HCT116 (cell line): ENCODE measurements at regions not wholly inside any gene's neighbourhood (a gene's known extent, or its start where the extent isn't known, plus 50 kb on each side); places are given as distances from the start of the nearest gene placed in this dataset.

Experiments
- ATAC-seq: fragments of 200-7000 bp; cut with Tn5 transposase; 2 replicates; pipeline ENCODE4 v1.9.1; 2020; ENCODE audit warnings: mild to moderate bottlenecking, moderate library complexity
- BruUV-seq: library from RNA; stranded (reverse); fragments of 400-500 nt; replicated peaks from 2 replicates; lab custom pipeline; 2021; lab: Mats Ljungman, UMichigan
- CTCF ChIA-PET: fragments of 300-600 bp; sonication (Branson Sonifier 250); formaldehyde crosslinking; loops from one replicate; lab custom pipeline; 2021; ENCODE audit warnings: antibody characterized with exemption; lab: Charles Lee
- POLR2A ChIA-PET: fragments of 300-600, 350-600 bp; sonication (Branson Sonifier 250); formaldehyde crosslinking; loops from one replicate; lab custom pipeline; 2021; ENCODE audit warnings: antibody characterized with exemption; lab: Charles Lee
- RAD21 ChIA-PET, 2 experiments: fragments of 300-600 bp; sonication (Branson Sonifier 250); formaldehyde crosslinking; loops; one replicate each; lab custom pipeline; 2023; ENCODE audit warnings: low total read pairs in 2 of 2; ENCODE audit not compliant: uncharacterized antibody in 2 of 2, unreplicated experiment in 2 of 2, low non-redundant PET in 1 of 2; lab: Charles Lee
- DNase-seq: peaks from one replicate; pipeline ENCODE4 v3.0.0-alpha.2; 2010; ENCODE audit warnings: low read depth, low spot score
- H2AFZ ChIP-seq: fragments of 200-600 bp; shearing (Covaris generic), sonication (generic); 2 replicates; pipeline ENCODE4 v1.6.1; 2017; ENCODE audit warnings: low read depth, mixed run types, mixed read lengths, antibody characterized with exemption, low read length; ENCODE audit not compliant: poor library complexity, severe bottlenecking
- H3K27ac ChIP-seq: 2 replicates; pipeline ENCODE4 v1.5.1; 2012; ENCODE audit warnings: low read depth, low read length
- H3K27me3 ChIP-seq: fragments of 200-600 bp; sonication (generic); 2 replicates; pipeline ENCODE4 v1.6.1; 2016; ENCODE audit warnings: mixed run types, low read length, mixed read lengths; ENCODE audit not compliant: insufficient read depth
- H3K36me3 ChIP-seq, 2 experiments: fragments of 200-500 bp in 1 of 2; fragments of 200-600 bp in 1 of 2; sonication (Bioruptor generic) in 1 of 2; sonication (generic) in 1 of 2; 2 replicates each; pipeline versions ENCODE4 v1.5.1 to v1.6.1; 2014 to 2016; ENCODE audit warnings: low read length in 2 of 2, inconsistent platforms in 1 of 2, mixed read lengths in 1 of 2, mixed run types in 1 of 2; ENCODE audit not compliant: insufficient read depth in 2 of 2, control insufficient read depth in 1 of 2
- H3K4me1 ChIP-seq, 2 experiments: fragments of 200-600 bp in 1 of 2; sonication (generic) in 1 of 2; 2 replicates each; pipeline versions ENCODE4 v1.5.1 to v1.6.1; 2012 to 2017; ENCODE audit warnings: low read length in 2 of 2, inconsistent platforms in 1 of 2, mild to moderate bottlenecking in 1 of 2, mixed read lengths in 1 of 2, mixed run types in 1 of 2, moderate library complexity in 1 of 2; ENCODE audit not compliant: insufficient read depth in 2 of 2, control insufficient read depth in 1 of 2
- H3K4me2 ChIP-seq: fragments of 200-600 bp; sonication (generic); 2 replicates; pipeline ENCODE4 v1.6.1; 2017; ENCODE audit warnings: mixed run types, low read length, mixed read lengths
- H3K4me3 ChIP-seq, 2 experiments: fragments of 200-600 bp in 1 of 2; sonication (generic) in 1 of 2; replicated peaks in 1 of 2; 2 replicates each; pipeline ENCODE4 v1.5.1; 2011 to 2016; ENCODE audit warnings: low read length in 2 of 2, control low read depth in 1 of 2, low read depth in 1 of 2, mild to moderate bottlenecking in 1 of 2, mixed read lengths in 1 of 2, mixed run types in 1 of 2
- H3K79me2 ChIP-seq: fragments of 200-600 bp; sonication (generic); 2 replicates; pipeline ENCODE4 v1.6.1; 2017; ENCODE audit warnings: mild to moderate bottlenecking, mixed run types, low read length, moderate library complexity, mixed read lengths; ENCODE audit not compliant: insufficient read depth
- H3K9ac ChIP-seq: fragments of 200-600 bp; sonication (generic); 2 replicates; pipeline ENCODE4 v1.6.1; 2016; ENCODE audit warnings: low read length, mixed read lengths
- H3K9me2 ChIP-seq: fragments of 200-600 bp; sonication (generic), shearing (Covaris generic); 2 replicates; pipeline ENCODE4 v1.6.1; 2017; ENCODE audit warnings: mixed run types, mild to moderate bottlenecking, moderate library complexity; ENCODE audit not compliant: insufficient read depth
- H3K9me3 ChIP-seq, 2 experiments: fragments of 200-500 bp in 1 of 2; fragments of 200-600 bp in 1 of 2; sonication (Bioruptor generic) in 1 of 2; sonication (generic) in 1 of 2; 2 replicates each; pipeline ENCODE4 v1.6.1; 2014 to 2017; ENCODE audit warnings: low read length in 2 of 2, mixed read lengths in 2 of 2, inconsistent platforms in 1 of 2, low read depth in 1 of 2, mild to moderate bottlenecking in 1 of 2, mixed run types in 1 of 2, moderate library complexity in 1 of 2; ENCODE audit not compliant: control insufficient read depth in 1 of 2, insufficient read depth in 1 of 2
- H4K20me1 ChIP-seq: fragments of 200-600 bp; sonication (generic), shearing (Covaris generic); 2 replicates; pipeline ENCODE4 v1.6.1; 2017; ENCODE audit warnings: mixed run types, mild to moderate bottlenecking, moderate library complexity; ENCODE audit not compliant: insufficient read depth
- JUND ChIP-seq: IDR thresholded peaks from 2 replicates; pipeline ENCODE4 v1.6.1; 2012
- POLR2AphosphoS5 ChIP-seq: IDR thresholded peaks from 2 replicates; pipeline ENCODE4 v1.6.1; 2011; ENCODE audit warnings: mild to moderate bottlenecking, low read depth, low read length, moderate library complexity
- SP1 ChIP-seq: IDR thresholded peaks from 2 replicates; pipeline ENCODE4 v1.6.1; 2012; ENCODE audit warnings: low read depth
- YY1 ChIP-seq: IDR thresholded peaks from 2 replicates; pipeline ENCODE4 v1.6.1; 2011; ENCODE audit warnings: low read length, low read depth, moderate library complexity, mild to moderate bottlenecking; ENCODE audit not compliant: insufficient replicate concordance; ENCODE audit errors: extremely low read depth
- intact Hi-C: fragments of 100-400 bp; cut with micrococcal nuclease; formaldehyde crosslinking; loops from 2 replicates; pipeline ENCODE4 v1.10.0; 2022

- no peak for DNase-seq
Measured at GRCh38 chr2:208983486-208983885, 440.4 kb upstream of the MAP2 start.

DNA sequence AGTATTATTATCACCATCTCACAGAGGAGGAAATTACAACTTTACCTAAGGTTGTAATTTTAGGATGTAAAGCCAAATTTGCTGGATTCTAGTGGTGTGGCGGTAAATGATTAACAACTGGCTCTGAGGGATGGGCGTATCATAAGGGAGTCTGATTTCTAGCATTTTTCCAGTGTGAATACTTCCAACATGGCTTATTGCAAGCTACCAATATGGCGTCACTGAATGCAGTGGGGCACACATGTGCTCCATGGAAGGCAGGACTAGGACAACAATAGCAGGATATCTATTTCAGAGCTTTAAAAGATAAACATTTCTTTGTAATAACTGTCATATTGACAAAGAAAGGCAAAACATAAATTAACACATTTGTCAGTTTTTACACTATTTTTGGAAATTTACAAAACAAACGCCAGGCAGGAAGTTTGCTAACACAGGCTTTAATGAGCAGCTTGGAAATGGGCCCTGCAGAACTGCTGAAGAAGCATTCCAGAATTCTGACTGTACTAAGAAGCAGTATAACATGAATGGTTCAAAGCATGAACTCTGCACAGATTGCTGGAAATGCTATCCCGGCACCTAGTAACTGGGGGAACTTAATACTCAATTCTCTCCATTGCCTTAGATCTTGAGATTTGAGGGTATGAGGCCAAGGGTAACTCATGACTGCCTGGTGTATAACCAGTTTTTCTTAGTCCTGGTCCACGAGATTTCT, 439.3 kb upstream of the MAP2 start:
- Histone ChIP-seq H3K36me3 (no peaks in the 10 kb centered on the region), H4K20me1 (no peaks in the 10 kb centered on the region), H3K9ac (no peak overlapping the region), H3K4me2 (no peak overlapping the region), H3K4me1 (no peaks in the 10 kb centered on the region; a peak in 1 of 4 replicates), H3K4me3 (no peak overlapping the region), H3K27me3 (no peaks in the 10 kb centered on the region), H2AFZ (peak overlapping the region; percentile 32), H3K9me3 (no peaks in the 10 kb centered on the region), H3K9me2 (no peaks in the 10 kb centered on the region), H3K27ac (no peak overlapping the region), H3K79me2 (no peaks in the 10 kb centered on the region)
- no peak for DNase-seq
- intact Hi-C loops: no loop called here
- RAD21 ChIA-PET: no interaction called here
- POLR2A ChIA-PET: no interaction called here
- no TSS peak for BruUV-seq
- ATAC-seq: no peak
- CTCF ChIA-PET: no interaction called here
- no peak for TF ChIP-seq YY1
- TF ChIP-seq POLR2AphosphoS5: no peak
- no peak for TF ChIP-seq SP1

More at GRCh38 chr2:208983486-208983885, 440.4 kb upstream of the MAP2 start:
- no peak for TF ChIP-seq JUND
- TF ChIP-seq, all 23 proteins: peak for 0
- H4K20me1 ChIP-seq: no peaks in the 10 kb centered on the region
- H3K4me1 ChIP-seq: no peaks in the 10 kb centered on the region; a peak in 1 of 4 replicates
- H3K9ac ChIP-seq: no peak overlapping the region
- H3K79me2 ChIP-seq: no peaks in the 10 kb centered on the region
- CTCF ChIA-PET: no interaction called here
- no peak overlapping the region for H3K4me3 ChIP-seq
- H3K9me3 ChIP-seq: no peaks in the 10 kb centered on the region
- no peaks in the 10 kb centered on the region for H3K36me3 ChIP-seq
- H2AFZ ChIP-seq: no peak overlapping the region
- intact Hi-C loops: no loop called here
- no peak overlapping the region for H3K4me2 ChIP-seq
- H3K9me2 ChIP-seq: no peaks in the 10 kb centered on the region
- ATAC-seq: no peak
- RAD21 ChIA-PET: no interaction called here
- POLR2A ChIA-PET: no interaction called here
- no peak overlapping the region for H3K27ac ChIP-seq
- no TSS peak for BruUV-seq
- H3K27me3 ChIP-seq: no peaks in the 10 kb centered on the region
